Stromal cell of bone marrow (primary cell): ENCODE measurements at regions not wholly inside any gene's neighbourhood (a gene's known extent, or its start where the extent isn't known, plus 50 kb on each side); places are given as distances from the start of the nearest gene placed in this dataset.

Experiments
- DNase-seq: peaks from one replicate; pipeline ENCODE4 v3.0.0-alpha.2; 2012; ENCODE audit warnings: low read depth

GRCh38 chr1:5465281-5465711 lies 526.9 kb downstream of the NPHP4 start:
- no peak for DNase-seq

GRCh38 chr1:5464366-5464765 lies 527.9 kb downstream of the NPHP4 start:
- no peak for DNase-seq

- no peak for DNase-seq
These were observed 531.3 kb downstream of the NPHP4 start for GRCh38 chr1:5460974-5461373.

GRCh38 chr1:5459839-5460610 lies 532.2 kb downstream of the NPHP4 start:
- no peak for DNase-seq

DNA sequence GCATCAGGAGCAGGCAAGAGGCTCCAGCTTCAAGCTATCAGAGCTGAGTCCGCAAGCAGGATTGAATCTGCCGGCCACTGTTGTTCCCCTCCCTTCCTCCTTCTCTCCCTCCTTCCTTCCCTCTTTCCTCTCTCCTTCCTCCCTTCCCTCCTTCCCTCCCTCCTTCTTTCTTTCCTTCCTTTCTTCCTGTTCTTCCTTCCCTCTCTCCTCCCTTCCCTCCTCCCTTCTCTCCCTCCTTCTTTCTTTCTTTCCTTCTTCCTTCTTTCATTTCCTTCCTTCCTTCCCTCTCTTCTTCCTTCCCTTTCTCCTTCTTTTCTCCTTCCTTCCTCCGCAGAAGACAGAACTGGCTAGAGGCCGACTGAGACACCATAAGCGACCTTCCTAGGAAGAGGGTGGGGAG lies 534.0 kb downstream of the NPHP4 start:
- DNase-seq = no peak

DNA sequence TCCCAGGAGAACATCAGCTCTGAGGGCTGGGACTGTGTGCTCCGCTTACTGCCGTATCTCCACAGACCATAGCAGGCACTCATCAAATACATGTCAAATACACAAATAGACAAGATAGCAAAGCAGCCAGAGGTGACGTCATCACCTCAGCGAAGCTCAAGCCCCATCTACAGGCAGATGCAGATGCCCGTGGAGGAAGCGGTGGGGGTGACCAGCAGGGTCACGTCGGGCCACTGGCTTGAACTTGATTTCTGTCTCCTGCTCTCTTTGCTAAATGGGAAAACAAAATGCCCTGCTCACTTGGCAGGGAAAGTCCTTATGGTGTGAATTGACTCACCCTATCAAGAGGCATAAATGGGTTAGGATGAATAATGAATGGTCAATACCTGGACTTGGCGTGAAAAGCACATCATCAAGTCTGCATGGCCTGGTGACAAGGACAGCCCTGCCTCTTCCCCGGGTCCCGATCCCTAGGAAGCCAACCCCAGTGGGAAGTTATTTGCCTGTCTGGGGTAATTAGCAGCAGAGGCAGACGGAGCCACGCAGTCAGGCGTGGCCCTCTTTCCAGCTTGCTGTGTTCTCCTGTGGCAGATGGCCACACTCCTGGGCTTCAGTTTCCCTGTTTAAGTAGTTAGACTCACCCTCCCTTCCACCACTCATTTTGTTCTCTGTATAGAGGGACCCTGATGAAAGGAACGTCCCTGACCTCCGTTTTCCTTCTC lies 536.0 kb downstream of the NPHP4 start:
- no peak for DNase-seq

- no peak for DNase-seq
These were observed 536.6 kb downstream of the NPHP4 start for GRCh38 chr1:5455651-5456050.

DNA sequence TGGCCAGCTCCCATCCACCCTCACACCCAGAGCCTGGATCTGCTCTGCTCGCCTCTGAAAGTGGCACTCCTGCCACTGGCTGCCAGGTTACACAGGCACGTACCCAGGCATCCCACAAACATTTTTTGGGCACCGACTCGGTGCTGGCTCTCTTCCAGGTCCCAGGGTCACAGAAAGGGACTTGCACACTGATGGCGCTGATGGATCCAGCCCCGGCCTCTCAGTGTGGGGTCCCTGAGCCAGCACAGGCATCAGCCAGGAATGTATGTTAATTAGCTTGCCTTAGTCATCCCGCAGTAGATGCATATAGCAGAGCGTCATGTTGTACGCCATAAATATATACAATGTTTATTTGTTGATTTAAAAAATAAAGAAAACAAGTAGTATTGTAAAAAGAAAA lies 537.2 kb downstream of the NPHP4 start:
- no peak for DNase-seq

DNA sequence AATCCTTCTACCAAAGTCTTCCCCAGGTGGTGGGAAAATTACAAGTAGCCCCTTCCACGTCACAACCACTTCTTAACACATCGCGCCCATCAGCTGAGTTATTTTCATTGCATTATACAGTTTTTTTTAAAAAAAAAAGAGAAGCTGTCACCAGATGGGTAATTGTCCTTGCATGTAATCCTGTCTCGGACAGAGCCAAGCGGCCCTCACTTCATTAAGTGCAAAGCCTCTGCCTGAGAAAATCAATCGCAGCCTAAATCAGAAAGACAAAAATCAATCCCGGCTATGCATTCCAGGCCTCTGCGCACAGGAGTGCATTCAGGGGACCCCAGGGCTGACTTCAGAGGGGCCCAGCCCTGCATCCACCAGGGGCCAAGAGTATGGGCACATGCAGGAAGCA lies 538.9 kb downstream of the NPHP4 start:
- DNase-seq = no peak

DNA sequence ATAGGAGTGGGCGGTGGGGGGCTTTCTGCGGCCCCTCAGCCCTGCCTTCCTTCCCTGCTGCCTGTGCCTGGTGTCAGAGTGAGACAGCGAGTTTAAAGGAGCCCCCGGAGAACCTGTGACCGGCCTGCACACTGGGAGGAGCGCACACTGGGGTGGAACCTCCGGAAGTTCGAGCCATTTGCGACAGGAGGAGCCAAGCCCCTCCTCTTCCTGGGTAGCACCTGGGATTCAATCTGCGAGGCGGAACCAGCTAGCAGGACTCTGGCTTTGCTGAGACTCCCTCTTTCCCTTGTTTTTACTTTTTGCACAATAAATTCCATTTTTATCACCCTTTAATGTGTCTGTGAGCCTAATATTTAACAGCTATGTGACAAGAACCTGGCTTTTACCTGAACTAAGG lies 540.6 kb downstream of the NPHP4 start:
- no peak for DNase-seq

- no peak for DNase-seq
These were observed 543.7 kb downstream of the NPHP4 start for GRCh38 chr1:5448486-5448885.

GRCh38 chr1:5447503-5447960 lies 544.7 kb downstream of the NPHP4 start:
- DNase-seq = no peak

- no peak for DNase-seq
These were observed 547.8 kb downstream of the NPHP4 start for GRCh38 chr1:5444396-5444795.

DNA sequence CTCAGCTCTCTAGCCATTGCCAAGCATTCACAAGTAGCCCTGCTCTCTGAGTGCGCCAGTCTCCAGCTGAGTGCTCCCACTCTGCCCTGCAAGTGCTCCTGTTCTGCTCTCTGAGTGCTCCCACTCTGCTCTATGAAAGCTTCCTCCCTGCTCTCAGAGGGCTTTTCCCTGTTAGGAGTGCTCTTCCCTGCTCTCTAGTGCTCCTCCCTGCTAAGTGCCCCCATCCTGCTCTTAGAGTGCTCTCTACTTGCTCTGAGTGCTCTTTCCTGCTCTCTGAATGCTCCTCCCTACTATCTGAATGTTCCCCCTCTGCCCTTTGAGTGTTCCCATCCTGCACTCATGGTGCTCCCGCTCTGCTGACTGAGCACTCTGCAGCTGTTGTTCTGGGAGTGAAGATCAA lies 555.4 kb downstream of the NPHP4 start:
- no peak for DNase-seq

- DNase-seq = no peak
These were observed 556.8 kb downstream of the NPHP4 start for GRCh38 chr1:5435414-5435813.

- DNase-seq = no peak
These were observed 559.8 kb downstream of the NPHP4 start for GRCh38 chr1:5432436-5432835.

DNA sequence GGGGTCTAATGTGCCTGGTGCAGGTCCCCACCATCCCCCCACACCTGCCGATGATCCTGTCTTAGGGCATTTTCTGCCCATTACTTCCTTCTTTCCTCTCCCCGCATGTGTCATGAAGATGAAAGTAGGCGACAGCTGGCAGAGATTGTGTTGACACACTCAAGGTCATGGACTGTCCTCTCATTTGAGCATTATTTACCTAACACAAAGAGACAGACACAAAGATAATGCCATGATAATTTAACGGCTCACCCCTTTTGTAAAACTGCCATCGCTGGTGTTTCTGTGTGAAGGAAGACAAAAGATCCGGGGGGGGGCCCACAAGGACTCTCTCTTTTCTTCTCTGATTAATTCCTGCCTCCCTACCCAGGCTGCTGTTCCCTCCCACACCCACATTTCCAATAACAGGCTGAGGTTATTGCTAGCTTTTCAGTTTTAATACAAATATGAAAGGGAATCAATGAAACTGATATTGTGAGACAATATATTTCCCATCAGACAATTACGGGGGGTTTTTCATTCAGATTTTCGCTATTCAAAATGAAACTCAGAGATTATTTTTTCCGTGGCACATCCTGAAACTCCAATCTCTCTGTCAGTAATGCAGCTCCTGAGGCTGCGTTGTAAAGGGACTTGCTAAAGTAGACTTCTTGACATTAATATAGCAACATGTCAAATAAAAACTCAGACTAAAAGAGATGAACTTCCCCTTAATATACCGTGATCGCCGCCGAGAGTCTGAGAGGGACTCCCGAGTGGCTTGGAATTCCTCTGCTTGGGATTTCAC lies 561.1 kb downstream of the NPHP4 start:
- no peak for DNase-seq

DNA sequence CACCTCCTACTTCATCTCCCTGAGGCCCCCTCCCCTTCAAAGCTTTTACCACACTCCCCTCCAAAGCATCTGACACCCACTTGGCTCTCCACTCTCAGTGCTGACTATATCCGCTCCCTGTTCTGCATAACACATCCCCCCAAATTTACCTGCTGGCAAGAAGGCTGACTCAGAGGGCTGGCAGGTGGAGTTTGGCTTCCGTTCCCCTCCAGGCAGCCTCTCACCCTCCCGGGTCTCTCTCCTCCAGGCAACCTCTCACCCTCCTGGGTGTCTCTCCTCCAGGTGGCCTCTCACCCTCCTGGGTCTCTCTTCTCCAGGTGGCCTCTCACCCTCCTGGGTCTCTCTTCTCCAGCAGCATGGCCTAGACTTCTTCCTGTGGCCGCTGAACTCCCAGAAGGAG lies 562.1 kb downstream of the NPHP4 start:
- no peak for DNase-seq

DNA sequence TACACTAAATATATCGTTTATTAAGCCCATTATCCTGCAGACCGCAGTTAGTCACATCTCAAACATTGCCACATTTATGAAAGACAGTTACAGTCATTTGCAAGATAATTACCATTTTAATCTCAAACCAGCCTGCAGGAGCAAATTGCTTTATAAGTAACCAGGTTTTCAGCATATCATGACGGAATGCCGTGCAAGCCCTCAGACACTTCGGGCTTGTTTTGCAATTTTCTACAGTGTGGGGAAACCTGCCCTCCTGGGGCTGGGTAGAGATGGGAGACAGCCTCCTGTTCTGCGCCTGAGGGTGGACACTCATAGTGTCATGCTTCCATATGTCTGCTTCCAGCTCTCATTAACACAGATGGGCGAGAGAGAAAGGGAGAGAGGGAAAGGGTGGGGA lies 563.9 kb downstream of the NPHP4 start:
- no peak for DNase-seq

DNA sequence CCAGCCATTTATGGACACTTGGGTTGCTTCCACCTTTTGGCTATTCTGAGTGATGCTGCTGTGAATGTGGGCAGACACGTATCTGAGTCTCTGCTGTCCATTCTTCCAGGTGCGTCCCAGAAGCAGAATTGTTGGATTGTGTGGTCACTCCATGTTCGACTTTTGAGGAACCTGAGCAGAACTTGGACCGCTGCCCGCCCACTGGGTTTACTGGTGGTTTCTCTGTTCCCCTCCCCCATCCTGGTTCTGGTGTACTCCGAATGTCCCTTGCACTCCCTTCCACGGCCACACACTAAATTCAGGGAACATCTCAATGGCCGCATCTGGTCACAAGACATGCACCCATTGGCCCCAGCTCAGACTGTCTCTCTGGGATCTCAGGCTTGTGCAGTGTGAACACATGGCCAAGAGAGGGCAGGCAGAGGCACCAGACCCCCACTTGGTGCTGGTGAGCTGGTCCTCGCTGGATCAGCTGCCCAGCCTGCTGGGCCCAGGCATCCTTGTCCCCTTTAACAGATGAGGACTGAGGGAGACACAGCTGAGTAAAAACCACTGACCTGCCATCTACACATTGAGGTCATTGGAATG lies 565.1 kb downstream of the NPHP4 start:
- no peak for DNase-seq

DNA sequence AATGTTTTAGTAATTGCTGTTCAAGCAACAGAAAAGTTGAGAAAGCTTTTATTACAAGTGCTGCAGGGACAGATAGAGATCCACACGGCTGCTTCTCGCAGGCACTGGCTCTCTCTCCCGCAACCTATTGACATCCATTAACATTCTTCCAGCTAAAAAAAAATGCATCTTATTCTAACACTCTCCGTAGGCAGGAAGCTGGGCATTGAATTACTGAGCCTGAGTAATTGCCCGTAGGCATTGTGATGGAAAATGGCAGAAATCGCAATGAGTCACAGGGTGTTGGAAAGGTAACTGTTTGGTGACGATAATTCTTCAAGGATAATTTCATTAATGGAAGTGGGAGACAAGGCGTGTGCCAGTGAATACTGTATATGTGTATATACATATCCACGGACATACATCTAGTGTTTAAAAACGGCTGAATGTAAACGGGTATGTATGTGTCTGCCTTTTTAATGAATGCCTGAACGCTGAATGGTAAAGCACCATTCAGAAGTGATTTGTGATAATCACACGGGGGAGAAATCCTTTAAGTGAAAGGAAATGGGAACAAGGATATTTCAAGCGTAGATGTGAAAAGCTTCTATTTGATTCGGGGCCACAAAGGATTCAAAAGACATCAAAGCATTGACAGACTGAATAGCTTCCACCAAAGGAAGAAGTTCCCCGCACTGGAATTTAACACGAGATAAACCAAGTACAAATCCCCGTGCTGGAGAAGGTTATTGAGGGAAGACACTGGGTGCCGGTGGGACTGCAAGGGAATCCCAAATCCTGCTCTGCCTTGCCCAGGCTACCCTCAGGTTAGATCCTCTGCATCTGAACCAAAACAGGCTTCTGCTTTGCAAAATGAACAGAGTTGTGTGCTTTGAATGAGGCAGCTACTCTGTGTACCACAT lies 567.2 kb downstream of the NPHP4 start:
- DNase-seq = no peak
